ENCODE measurements at regions not wholly inside any gene's neighbourhood (a gene's known extent, or its start where the extent isn't known, plus 50 kb on each side); places are given as distances from the start of the nearest gene placed in this dataset.

DNA sequence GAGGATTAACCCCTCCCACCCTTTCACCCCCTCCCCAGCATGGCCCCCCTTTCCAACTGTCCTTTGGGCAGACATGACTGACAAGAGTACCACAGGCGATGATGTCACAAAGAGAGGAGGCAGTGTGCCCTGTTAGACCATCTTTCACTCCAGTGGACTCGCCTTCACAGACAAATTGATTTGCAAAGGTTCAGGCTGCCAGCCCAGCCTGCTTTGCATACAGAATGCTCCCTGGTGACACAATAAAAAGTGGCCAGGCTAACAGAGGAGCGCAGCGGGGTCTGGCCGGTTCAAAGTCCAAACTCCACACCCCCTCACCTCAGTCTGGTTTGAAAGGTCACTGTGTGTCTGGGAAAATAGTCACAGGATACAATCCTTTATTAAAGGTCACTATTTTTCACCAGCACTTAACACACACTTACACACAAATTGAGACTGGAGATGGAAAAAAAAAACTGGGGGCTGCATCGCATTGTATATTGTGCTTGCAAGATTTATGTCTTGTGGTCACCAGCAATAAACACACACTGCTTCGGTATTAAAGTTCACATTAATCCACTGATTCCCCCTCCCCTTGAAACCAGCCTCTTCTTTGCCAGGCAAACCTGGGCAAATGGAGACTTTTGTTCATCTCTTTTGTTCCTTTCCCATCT lies 236.9 kb downstream of the BCL11A start:
- peak overlapping the region; percentile 44 for H3K9ac ChIP-seq (ENCODE audit: low read length)
- no peaks in the 10 kb centered on the region for H3K9me3 ChIP-seq (ENCODE audit: insufficient read depth, low read length)
- H3K4me2 ChIP-seq (ENCODE audit: low read depth, low read length, poor library complexity, severe bottlenecking): peak overlapping the region; percentile 66
- H3K36me3 ChIP-seq (ENCODE audit: low read length): no peaks in the 10 kb centered on the region
- peaks cover 48% of the 10 kb centered on the region for H3F3A ChIP-seq (ENCODE audit: insufficient read depth)
- H3K79me2 ChIP-seq (ENCODE audit: insufficient read depth, low read length): no peaks in the 10 kb centered on the region
- TF ChIP-seq, protein P1, sequence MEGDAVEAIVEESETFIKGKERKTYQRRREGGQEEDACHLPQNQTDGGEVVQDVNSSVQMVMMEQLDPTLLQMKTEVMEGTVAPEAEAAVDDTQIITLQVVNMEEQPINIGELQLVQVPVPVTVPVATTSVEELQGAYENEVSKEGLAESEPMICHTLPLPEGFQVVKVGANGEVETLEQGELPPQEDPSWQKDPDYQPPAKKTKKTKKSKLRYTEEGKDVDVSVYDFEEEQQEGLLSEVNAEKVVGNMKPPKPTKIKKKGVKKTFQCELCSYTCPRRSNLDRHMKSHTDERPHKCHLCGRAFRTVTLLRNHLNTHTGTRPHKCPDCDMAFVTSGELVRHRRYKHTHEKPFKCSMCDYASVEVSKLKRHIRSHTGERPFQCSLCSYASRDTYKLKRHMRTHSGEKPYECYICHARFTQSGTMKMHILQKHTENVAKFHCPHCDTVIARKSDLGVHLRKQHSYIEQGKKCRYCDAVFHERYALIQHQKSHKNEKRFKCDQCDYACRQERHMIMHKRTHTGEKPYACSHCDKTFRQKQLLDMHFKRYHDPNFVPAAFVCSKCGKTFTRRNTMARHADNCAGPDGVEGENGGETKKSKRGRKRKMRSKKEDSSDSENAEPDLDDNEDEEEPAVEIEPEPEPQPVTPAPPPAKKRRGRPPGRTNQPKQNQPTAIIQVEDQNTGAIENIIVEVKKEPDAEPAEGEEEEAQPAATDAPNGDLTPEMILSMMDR (IDR thresholded peaks at IDR 0.05; ENCODE audit: insufficient read depth, low read length, poor library complexity, severe bottlenecking): no peak
- TF ChIP-seq EZH2phosphoT487 (conservative IDR thresholded peaks at IDR 0.05; ENCODE audit: low read length): no peak
- no peaks in the 10 kb centered on the region for H3K9me2 ChIP-seq (replicated peaks; ENCODE audit: insufficient read depth, low read length)
- H2AFZ ChIP-seq (ENCODE audit: low read depth, low read length, severe bottlenecking): peak overlapping the region; percentile 37
- no peaks in the 10 kb centered on the region for H4K20me1 ChIP-seq (ENCODE audit: low read depth, low read length)
- peak overlapping the region; percentile 81 for H3K27ac ChIP-seq (ENCODE audit: low read depth, low read length)
- H3K4me3 ChIP-seq (ENCODE audit: insufficient read depth, low read length, poor library complexity, severe bottlenecking): peak overlapping the region; percentile 29
- no peaks in the 10 kb centered on the region for H3K27me3 ChIP-seq (ENCODE audit: low read length)

DNA sequence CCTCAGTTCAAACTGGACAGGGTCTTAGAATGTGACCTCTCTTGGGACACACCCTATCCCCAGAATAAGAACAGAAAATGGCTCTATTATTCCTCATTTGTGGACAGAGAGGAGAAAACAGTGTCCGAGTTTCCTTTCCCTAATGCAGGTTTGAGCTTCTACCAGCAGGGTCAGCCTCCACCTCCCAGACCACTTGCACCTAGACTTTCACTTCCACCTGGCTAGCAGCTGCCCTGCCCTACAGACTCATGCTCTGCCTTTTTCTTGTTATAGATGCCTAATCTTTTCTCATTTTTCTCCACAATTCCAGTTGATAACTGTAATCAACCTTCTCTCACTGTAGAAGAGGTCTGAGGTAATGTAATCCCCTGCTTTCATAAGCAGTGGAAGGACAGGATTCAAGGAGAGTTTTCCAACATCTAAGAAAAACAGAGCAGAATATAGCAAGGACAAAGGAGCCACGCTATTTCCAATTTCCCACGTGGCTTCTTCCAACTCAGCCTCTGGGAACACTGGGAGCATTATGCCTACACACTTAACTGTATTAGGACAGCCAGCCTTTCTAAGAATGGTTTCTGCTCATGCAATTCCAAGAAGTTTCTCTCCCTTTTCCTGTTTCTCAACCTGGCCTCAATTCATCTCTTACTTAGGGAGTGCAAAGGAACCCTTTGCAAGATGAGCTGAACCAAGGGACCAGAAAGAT lies 239.8 kb downstream of the BCL11A start:
- H3K27ac ChIP-seq (ENCODE audit: low read depth, low read length): peak overlapping the region; percentile 81
- H3K9me3 ChIP-seq (ENCODE audit: insufficient read depth, low read length): no peaks in the 10 kb centered on the region
- no peaks in the 10 kb centered on the region for H3K79me2 ChIP-seq (ENCODE audit: insufficient read depth, low read length)
- H3K9me2 ChIP-seq (replicated peaks; ENCODE audit: insufficient read depth, low read length): no peaks in the 10 kb centered on the region
- no peak overlapping the region for H2AFZ ChIP-seq (ENCODE audit: low read depth, low read length, severe bottlenecking)
- H3K4me3 ChIP-seq (ENCODE audit: insufficient read depth, low read length, poor library complexity, severe bottlenecking): peak overlapping the region; percentile 12
- no peaks in the 10 kb centered on the region for H3K27me3 ChIP-seq (ENCODE audit: low read length)
- H3K36me3 ChIP-seq (ENCODE audit: low read length): no peaks in the 10 kb centered on the region
- no peaks in the 10 kb centered on the region for H4K20me1 ChIP-seq (ENCODE audit: low read depth, low read length)
- H3F3A ChIP-seq (ENCODE audit: insufficient read depth): peaks cover 55% of the 10 kb centered on the region
- H3K9ac ChIP-seq (ENCODE audit: low read length): peak overlapping the region; percentile 37
- TF ChIP-seq, protein P1 (IDR thresholded peaks at IDR 0.05; ENCODE audit: insufficient read depth, low read length, poor library complexity, severe bottlenecking): no peak
- TF ChIP-seq EZH2phosphoT487 (conservative IDR thresholded peaks at IDR 0.05; ENCODE audit: low read length): no peak
- H3K4me2 ChIP-seq (ENCODE audit: low read depth, low read length, poor library complexity, severe bottlenecking): peak overlapping the region; percentile 66

DNA sequence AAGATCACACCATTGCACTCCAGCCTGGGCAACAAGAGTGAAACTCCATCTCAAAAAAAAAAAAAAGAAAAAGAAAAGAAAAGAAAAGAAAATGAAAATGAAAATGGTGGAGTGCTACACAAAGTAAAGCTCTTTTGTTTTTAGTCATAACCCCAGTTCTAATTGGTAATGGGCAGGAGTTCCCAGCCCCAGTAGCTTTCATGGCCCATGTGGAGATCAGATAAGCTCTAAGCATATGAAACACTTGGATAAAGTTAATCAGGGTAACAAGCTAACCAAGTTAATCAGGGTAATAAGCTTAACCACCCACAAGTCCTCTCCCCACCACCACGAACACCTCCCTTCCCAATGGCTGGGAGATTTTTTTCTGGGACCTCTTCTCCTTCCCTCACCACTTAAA lies 240.8 kb downstream of the BCL11A start:
- Histone ChIP-seq H2AFZ (ENCODE audit: low read depth, low read length, severe bottlenecking) (no peak overlapping the region), H4K20me1 (ENCODE audit: low read depth, low read length) (no peaks in the 10 kb centered on the region), H3K27me3 (ENCODE audit: low read length) (no peaks in the 10 kb centered on the region), H3F3A (ENCODE audit: insufficient read depth) (peaks cover 53% of the 10 kb centered on the region), H3K4me3 (ENCODE audit: insufficient read depth, low read length, poor library complexity, severe bottlenecking) (no peak overlapping the region), H3K9me3 (ENCODE audit: insufficient read depth, low read length) (no peaks in the 10 kb centered on the region), H3K27ac (ENCODE audit: low read depth, low read length) (peak overlapping the region; percentile 81), H3K36me3 (ENCODE audit: low read length) (no peaks in the 10 kb centered on the region), H3K79me2 (ENCODE audit: insufficient read depth, low read length) (no peaks in the 10 kb centered on the region), H3K9me2 (replicated peaks; ENCODE audit: insufficient read depth, low read length) (no peaks in the 10 kb centered on the region), H3K4me2 (ENCODE audit: low read depth, low read length, poor library complexity, severe bottlenecking) (peak overlapping the region; percentile 66), H3K9ac (ENCODE audit: low read length) (no peak overlapping the region)
- TF ChIP-seq, protein P1 (IDR thresholded peaks at IDR 0.05; ENCODE audit: insufficient read depth, low read length, poor library complexity, severe bottlenecking): no peak
- no peak for TF ChIP-seq EZH2phosphoT487 (conservative IDR thresholded peaks at IDR 0.05; ENCODE audit: low read length)
